Activated naive CD8-positive, alpha-beta T cell treated with anti-CD3 and anti-CD28 coated beads, Interleukin-2, amount 50 U/mL, for 24 hours (primary cell): ENCODE measurements at regions not wholly inside any gene's neighbourhood (a gene's known extent, or its start where the extent isn't known, plus 50 kb on each side); places are given as distances from the start of the nearest gene placed in this dataset.
"Not testable (repeated sequence)": the region's sequence is repeated elsewhere in the genome, so short reads cannot be mapped to it uniquely, and the experiment has no call there.

Source experiments
- ATAC-seq: fragments of 150-1000 bp; cut with Tn5 transposase; one replicate; pipeline ENCODE4 v1.10.0; 2021
- DNase-seq: peaks from one replicate; pipeline ENCODE4 v3.0.0; 2021
- H3K27ac Mint-ChIP-seq: one replicate; pipeline ENCODE4 v1.8.0; 2021; ENCODE audit warnings: mild to moderate bottlenecking, mixed read lengths
- H3K27me3 Mint-ChIP-seq: one replicate; pipeline ENCODE4 v1.8.0; 2021; ENCODE audit warnings: mixed read lengths
- H3K36me3 Mint-ChIP-seq: one replicate; pipeline ENCODE4 v1.8.0; 2021; ENCODE audit warnings: low read depth, mixed read lengths
- H3K4me1 Mint-ChIP-seq: one replicate; pipeline ENCODE4 v1.8.0; 2021; ENCODE audit warnings: mixed read lengths
- H3K4me3 Mint-ChIP-seq: one replicate; pipeline ENCODE4 v1.8.0; 2021; ENCODE audit warnings: mild to moderate bottlenecking, moderate library complexity, mixed read lengths
- H3K9me3 Mint-ChIP-seq: one replicate; pipeline ENCODE4 v1.8.0; 2021; ENCODE audit warnings: mixed read lengths

DNA sequence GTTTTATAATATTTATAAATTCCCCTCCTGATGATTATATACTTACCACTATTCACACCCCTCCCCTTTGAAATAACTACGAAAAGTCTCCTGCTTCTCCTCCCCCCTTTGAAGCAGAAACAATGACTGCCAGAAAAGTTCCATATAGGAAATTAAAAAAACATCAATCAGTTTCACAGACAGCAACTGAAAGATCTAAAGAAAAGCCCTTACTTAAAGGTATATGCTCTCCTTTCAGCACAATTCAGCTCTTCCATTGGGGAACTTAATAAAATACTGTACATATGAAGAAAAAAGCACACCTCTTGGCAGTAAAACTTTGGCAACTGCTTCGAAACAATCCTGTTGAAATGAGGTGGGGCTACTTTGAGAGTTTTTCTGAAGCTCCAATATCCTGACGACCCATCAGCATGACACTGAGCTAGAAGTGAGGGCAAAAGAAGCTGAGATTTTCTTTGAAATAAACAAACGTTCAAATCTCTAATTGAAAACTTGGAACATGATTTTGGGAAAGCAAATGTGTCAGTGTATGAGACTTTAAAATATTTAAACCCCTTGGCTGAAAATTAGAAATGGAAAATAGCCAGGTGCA is 147.6 kb upstream of the RXFP2 start:
- H3K27ac Mint-ChIP-seq, result no peak overlapping the region
- H3K27me3 Mint-ChIP-seq, result no peaks in the 10 kb centered on the region
- no peak for DNase-seq
- peaks cover 7% of the 10 kb centered on the region for H3K9me3 Mint-ChIP-seq
- ATAC-seq, result no peak
- no peaks in the 10 kb centered on the region for H3K4me1 Mint-ChIP-seq
- H3K4me3 Mint-ChIP-seq, result no peak overlapping the region
- no peaks in the 10 kb centered on the region for H3K36me3 Mint-ChIP-seq

DNA sequence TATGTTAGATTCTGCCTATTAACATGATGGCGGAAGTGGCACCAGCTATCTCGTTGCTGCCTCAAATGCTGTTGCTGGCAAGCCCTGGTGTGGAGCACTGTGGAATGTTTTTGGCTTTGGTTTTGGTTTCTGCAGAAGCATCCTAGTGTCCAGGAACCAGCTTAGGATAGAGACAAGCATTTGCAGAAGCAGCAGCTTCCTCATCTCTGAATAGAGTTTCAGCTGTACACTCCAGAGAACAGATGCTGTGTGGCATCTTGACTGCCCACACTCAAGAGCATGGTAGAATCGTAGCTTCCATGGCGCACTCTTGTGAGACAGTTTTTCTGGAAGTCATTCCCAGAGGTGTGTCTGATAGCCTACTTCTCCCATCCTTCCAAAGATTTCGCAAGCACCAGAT is 145.3 kb upstream of the RXFP2 start:
- Mint-ChIP-seq H3K9me3 (peaks cover 7% of the 10 kb centered on the region), H3K4me3 (no peak overlapping the region), H3K4me1 (no peaks in the 10 kb centered on the region), H3K27me3 (no peaks in the 10 kb centered on the region), H3K27ac (no peak overlapping the region), H3K36me3 (no peaks in the 10 kb centered on the region)
- ATAC-seq (no peak), DNase-seq (no peak)

DNA sequence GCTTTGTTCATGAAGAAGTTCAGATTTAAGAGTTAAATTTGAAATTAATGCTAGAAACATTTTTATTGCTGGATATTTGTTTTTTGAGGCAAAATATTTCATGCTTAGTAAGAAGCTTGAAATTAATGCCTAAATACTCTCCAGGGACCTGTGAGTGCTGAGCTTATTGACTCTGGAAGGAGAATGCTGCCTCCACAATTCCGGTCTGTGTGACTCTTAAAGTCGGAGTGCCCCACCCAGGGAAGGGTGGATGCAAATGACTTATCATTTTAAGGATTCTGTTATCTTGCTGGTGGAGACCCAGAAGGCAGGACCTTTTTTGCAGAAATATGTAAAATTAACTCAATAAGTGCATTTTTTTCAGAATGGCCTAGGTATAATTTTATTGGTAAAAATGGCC is 143.8 kb upstream of the RXFP2 start:
- Mint-ChIP-seq H3K27ac (no peak overlapping the region), H3K9me3 (peaks cover 7% of the 10 kb centered on the region), H3K4me3 (no peak overlapping the region), H3K27me3 (no peaks in the 10 kb centered on the region), H3K36me3 (no peaks in the 10 kb centered on the region), H3K4me1 (no peaks in the 10 kb centered on the region)
- no peak for ATAC-seq
- DNase-seq, result no peak

DNA sequence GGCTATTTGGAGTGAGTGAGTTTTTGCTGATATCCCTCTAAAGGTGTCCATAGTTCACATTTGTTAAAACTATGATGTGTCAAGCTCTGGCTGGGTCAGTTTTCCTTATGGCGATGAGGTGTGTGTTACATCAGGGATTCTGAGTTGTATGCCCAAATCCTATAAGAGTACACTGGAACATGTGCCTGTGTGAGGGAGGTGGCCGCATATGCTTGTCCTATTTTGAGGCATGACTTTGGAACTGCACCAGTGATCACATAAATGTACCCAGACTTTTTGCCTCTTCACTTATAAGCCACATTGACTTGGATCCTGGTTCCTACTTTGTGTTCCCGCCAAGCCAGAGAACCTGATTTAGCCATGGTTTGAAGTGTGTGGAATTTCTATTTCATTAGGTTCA is 140.3 kb upstream of the RXFP2 start:
- H3K27me3 Mint-ChIP-seq, result no peaks in the 10 kb centered on the region
- no peaks in the 10 kb centered on the region for H3K9me3 Mint-ChIP-seq
- no peak overlapping the region for H3K27ac Mint-ChIP-seq
- ATAC-seq (no peak), DNase-seq (no peak)
- no peak overlapping the region for H3K4me3 Mint-ChIP-seq
- H3K36me3 Mint-ChIP-seq, result no peaks in the 10 kb centered on the region
- no peaks in the 10 kb centered on the region for H3K4me1 Mint-ChIP-seq

DNA sequence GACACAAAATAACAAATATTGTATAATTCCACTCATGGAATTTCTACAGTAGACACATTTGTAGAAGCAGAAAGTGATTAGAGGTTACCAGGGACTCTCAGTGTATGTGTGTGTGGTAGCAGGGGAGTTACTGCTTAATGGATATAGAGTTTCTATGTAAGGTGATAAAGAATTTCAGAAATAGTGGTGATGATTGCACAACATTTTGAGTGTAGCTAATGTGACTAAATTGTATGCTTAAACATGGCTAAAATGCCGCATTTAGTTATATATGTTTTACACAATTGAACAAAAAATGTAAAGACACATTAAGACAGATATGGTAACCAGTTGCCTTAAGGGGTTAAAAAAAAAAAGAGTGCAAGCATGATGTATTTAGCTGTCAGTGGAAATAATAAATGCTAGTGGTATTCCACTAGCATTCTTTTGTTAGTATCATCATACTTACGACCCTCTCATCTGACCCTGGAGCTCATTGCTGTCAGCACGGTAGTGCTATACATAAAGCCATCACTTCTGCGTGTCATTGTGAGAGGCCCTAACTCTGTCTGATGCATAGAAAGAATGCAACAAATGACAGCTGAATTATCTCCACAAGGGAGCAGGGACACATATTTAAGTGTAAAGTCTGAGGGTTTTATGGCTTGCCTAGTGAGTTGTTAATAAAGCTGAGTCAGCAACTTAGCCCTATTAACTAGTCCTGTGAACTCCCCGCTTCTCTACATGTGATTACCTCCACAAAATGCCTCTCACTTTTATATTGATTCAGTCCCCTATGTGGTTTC is 134.1 kb upstream of the RXFP2 start:
- DNase-seq (no peak), ATAC-seq (no peak)
- H3K4me1 Mint-ChIP-seq, result no peaks in the 10 kb centered on the region
- no peaks in the 10 kb centered on the region for H3K27me3 Mint-ChIP-seq
- no peaks in the 10 kb centered on the region for H3K36me3 Mint-ChIP-seq
- no peak overlapping the region for H3K4me3 Mint-ChIP-seq
- no peak overlapping the region for H3K27ac Mint-ChIP-seq
- no peaks in the 10 kb centered on the region for H3K9me3 Mint-ChIP-seq

GRCh38 chr13:31607531-31607930 is 131.8 kb upstream of the RXFP2 start:
- not testable (repeated sequence) for H3K4me3 Mint-ChIP-seq, H3K36me3 Mint-ChIP-seq, DNase-seq, H3K27ac Mint-ChIP-seq, ATAC-seq, H3K9me3 Mint-ChIP-seq, H3K27me3 Mint-ChIP-seq, H3K4me1 Mint-ChIP-seq

DNA sequence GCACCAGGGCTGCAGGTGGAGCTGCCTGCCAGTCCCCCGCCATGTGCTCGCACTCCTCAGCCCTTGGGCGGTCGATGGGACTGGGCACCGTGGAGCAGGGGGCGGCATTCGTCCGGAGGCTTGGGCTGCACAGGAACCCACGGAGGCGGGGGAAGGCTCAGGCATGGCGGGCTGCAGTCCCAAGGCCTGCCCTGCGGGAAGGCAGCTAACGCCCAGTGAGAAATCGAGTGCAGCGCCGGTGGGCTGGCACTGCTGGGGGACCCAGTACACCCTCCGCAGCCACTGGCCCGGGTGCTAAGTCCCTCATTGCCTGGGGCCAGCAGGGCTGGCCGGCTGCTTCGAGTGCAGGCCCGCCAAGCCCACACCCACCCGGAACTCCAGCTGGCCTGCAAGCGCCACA is 130.5 kb upstream of the RXFP2 start:
- not testable (repeated sequence) for H3K36me3 Mint-ChIP-seq, H3K27ac Mint-ChIP-seq, H3K9me3 Mint-ChIP-seq, H3K4me1 Mint-ChIP-seq, ATAC-seq, H3K4me3 Mint-ChIP-seq, H3K27me3 Mint-ChIP-seq, DNase-seq

GRCh38 chr13:31610270-31610998 is 128.9 kb upstream of the RXFP2 start:
- DNase-seq (no peak), ATAC-seq (no peak)
- no peaks in the 10 kb centered on the region for H3K4me1 Mint-ChIP-seq
- H3K36me3 Mint-ChIP-seq, result no peaks in the 10 kb centered on the region
- no peak overlapping the region for H3K27ac Mint-ChIP-seq
- peaks cover 3% of the 10 kb centered on the region for H3K9me3 Mint-ChIP-seq
- no peaks in the 10 kb centered on the region for H3K27me3 Mint-ChIP-seq
- no peak overlapping the region for H3K4me3 Mint-ChIP-seq

DNA sequence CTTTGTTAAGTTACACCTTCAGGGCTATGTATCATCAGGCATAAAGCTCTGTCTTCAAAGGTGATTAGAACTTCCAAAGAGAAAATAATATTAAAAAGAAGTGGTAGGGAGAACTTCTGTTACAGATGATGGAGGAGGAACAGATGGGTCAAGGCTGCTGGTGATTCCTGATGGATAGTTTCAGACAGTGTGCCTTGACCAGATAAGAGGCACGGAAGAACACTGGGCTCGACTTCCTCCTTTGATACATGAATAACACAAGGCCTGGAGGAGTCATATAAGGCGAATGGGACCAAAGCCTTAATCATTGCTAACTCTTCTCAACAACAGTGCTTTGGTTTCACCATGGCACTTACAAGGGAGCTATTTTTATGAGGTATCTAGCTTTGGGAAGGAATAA is 128.1 kb upstream of the RXFP2 start:
- peaks cover 3% of the 10 kb centered on the region for H3K9me3 Mint-ChIP-seq
- H3K4me3 Mint-ChIP-seq, result no peak overlapping the region
- DNase-seq, result no peak
- H3K4me1 Mint-ChIP-seq, result no peaks in the 10 kb centered on the region
- no peak for ATAC-seq
- no peak overlapping the region for H3K27ac Mint-ChIP-seq
- H3K27me3 Mint-ChIP-seq, result no peaks in the 10 kb centered on the region
- no peaks in the 10 kb centered on the region for H3K36me3 Mint-ChIP-seq

DNA sequence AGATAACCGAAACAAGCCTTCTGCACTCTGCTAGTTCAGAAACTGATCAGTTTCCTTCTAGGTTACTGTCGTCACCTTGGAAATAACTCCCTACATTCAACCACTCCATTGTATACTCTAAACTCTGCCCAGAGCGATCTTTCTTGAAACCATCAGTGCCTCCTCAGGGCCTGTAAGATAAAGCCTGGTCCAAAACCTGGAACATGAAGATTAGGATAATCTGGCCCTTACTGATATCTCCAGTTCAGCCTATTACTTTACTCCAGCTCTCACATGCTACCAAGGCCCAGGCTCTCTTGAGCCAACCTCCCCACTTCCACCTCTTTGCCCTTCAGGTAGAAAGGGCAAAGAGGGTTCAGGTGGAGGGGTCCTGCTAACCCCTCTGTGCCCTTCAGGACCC is 125.3 kb upstream of the RXFP2 start:
- ATAC-seq, result no peak
- H3K9me3 Mint-ChIP-seq, result peaks cover 3% of the 10 kb centered on the region
- no peaks in the 10 kb centered on the region for H3K4me1 Mint-ChIP-seq
- H3K27ac Mint-ChIP-seq, result no peak overlapping the region
- H3K4me3 Mint-ChIP-seq, result no peak overlapping the region
- no peaks in the 10 kb centered on the region for H3K36me3 Mint-ChIP-seq
- DNase-seq, result no peak
- H3K27me3 Mint-ChIP-seq, result no peaks in the 10 kb centered on the region

GRCh38 chr13:31614704-31615103 is 124.6 kb upstream of the RXFP2 start:
- no peak for DNase-seq
- Mint-ChIP-seq H3K36me3 (no peaks in the 10 kb centered on the region), H3K27me3 (no peaks in the 10 kb centered on the region), H3K4me3 (no peak overlapping the region), H3K9me3 (peaks cover 3% of the 10 kb centered on the region), H3K4me1 (no peaks in the 10 kb centered on the region), H3K27ac (no peak overlapping the region)
- ATAC-seq, result no peak

DNA sequence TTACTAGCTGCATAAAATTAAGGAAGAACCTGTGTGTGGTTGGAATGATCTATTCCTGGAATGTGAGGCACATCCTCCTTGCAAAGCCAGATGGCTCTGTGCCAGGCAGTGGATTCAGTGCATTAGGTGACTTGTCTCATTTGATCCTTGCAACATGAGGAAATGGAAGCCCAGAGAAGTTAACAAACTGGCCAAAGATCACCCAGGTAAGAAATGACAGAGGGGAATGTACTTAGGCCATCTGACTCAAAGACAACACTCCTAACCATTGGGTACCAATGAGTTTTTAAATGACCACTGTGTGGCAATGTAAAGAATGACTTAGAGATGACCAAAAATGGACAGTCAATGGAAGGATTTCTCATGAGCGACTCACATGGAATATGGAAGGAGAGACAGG is 114.2 kb upstream of the RXFP2 start:
- peaks cover 4% of the 10 kb centered on the region for H3K9me3 Mint-ChIP-seq
- no peak overlapping the region for H3K27ac Mint-ChIP-seq
- ATAC-seq (no peak), DNase-seq (no peak)
- H3K4me1 Mint-ChIP-seq, result no peaks in the 10 kb centered on the region
- peaks cover 5% of the 10 kb centered on the region for H3K27me3 Mint-ChIP-seq
- no peak overlapping the region for H3K4me3 Mint-ChIP-seq
- no peaks in the 10 kb centered on the region for H3K36me3 Mint-ChIP-seq

DNA sequence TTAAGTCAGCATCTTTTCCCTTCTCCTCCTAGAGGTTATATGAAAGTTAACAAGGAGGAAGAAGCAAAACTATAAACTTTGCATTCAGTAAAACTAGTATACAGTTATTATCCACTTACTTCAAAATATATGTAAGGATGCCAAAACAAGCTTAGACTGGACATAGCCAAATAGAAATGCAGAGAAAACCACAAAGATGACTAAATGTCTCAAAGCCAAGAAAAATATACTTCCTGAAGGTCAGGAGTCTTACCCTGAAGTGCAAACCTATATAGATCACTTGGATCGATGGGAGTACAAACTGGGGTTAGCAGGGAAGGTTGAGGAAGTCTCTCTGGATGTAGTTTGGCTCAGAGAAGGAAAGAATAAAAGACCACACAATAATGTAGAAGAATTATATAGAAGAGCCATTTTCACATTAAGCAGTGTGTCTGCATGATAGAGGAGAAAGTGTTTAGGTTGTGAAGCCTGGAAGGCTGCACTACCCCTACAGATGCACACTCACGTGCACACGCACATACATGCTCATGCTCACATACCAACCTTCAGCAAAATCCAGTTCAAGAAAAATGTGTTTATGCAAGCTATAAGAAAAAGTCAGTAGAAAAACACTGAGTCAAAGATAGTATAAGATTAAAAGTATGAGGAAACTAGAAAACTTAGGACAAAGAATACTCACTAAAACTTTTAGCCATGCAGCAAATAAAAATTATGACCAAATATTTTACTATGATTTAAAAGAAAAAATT is 112.1 kb upstream of the RXFP2 start:
- peaks cover 5% of the 10 kb centered on the region for H3K27me3 Mint-ChIP-seq
- H3K4me3 Mint-ChIP-seq, result no peak overlapping the region
- DNase-seq (no peak), ATAC-seq (no peak)
- no peaks in the 10 kb centered on the region for H3K36me3 Mint-ChIP-seq
- H3K4me1 Mint-ChIP-seq, result no peaks in the 10 kb centered on the region
- peaks cover 8% of the 10 kb centered on the region for H3K9me3 Mint-ChIP-seq
- no peak overlapping the region for H3K27ac Mint-ChIP-seq

DNA sequence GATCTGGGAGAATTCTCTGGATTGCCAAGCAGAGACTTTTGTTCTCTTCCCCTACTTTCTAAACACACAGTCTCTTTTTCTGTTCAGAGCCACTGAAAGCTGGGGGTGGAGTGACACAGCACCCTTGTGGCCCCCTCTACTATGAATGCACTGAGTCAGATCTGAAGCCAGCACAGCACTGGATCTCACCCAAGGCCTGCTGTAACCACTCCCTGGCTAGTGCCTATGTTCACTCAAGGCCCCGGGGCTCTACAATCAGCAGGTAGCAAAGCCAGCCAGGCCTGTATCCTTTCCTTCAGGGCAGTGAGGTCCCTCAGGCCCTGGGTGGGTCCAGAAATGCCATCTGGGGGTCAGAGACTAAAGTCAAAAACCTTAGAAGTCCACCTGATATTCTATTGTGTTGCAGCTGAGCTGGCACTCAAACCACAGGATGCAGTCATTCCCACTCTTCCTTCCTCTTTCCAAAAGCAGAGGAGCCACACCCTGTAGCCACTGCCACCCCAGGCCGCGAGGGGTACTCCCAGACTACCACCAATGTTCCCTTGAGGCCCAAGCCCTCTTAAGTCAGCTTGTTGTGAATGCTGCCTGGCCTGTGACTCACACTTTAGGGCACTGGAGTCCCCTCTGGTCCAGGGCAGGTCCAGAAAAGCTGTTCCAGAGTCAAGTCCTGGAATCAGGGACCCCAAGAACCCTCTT is 110.1 kb upstream of the RXFP2 start:
- no peaks in the 10 kb centered on the region for H3K36me3 Mint-ChIP-seq
- H3K4me1 Mint-ChIP-seq, result no peaks in the 10 kb centered on the region
- H3K27me3 Mint-ChIP-seq, result peaks cover 2% of the 10 kb centered on the region
- DNase-seq (no peak), ATAC-seq (no peak)
- H3K4me3 Mint-ChIP-seq, result no peak overlapping the region
- H3K27ac Mint-ChIP-seq, result no peak overlapping the region
- H3K9me3 Mint-ChIP-seq, result peaks cover 3% of the 10 kb centered on the region
